ENCODE measurements at regions not wholly inside any gene's neighbourhood (a gene's known extent, or its start where the extent isn't known, plus 50 kb on each side); places are given as distances from the start of the nearest gene placed in this dataset.

DNA sequence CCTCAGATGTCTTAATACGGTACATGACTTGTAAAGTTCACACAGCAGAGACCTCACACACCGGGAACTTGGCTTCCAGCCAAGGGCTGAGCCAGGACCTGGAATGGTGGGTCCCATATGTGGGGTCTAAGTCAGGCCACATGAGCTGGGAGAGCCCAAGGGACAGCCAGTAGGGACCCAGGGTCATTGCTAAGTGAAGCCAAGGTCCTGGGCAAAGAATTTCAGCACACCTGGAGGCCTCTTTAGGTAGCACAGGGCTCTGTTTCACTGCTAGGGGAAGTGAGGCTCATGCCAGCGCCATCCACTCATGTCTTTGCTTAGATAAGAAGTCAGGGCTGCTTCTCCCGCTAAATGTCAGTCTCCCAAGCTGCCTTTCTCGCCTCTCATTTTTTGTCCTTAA is 116.6 kb upstream of the TLE3 start:
- TF ChIP-seq CTCF (IDR thresholded peaks at IDR 0.05) (no peak), POLR2A (IDR thresholded peaks at IDR 0.05) (no peak)
